HEK293T (cell line): ENCODE measurements at regions not wholly inside any gene's neighbourhood (a gene's known extent, or its start where the extent isn't known, plus 50 kb on each side); places are given as distances from the start of the nearest gene placed in this dataset.
A peak's percentile ranks its signal among the peaks of the same experiment; 100 is the strongest.

Experiments used
- CTCF ChIA-PET: fragments of 350-600 bp; formaldehyde crosslinking; extraction: SDS; loops from one replicate; lab custom pipeline; 2021; ENCODE audit warnings: antibody characterized with exemption, inconsistent platforms; lab: Yijun Ruan, JAX
- POLR2A ChIA-PET: fragments of 350-600 bp; formaldehyde crosslinking; extraction: SDS; loops from one replicate; lab custom pipeline; 2020; ENCODE audit warnings: antibody characterized with exemption, inconsistent platforms; lab: Yijun Ruan, JAX
- DNase-seq: peaks from one replicate; pipeline ENCODE4 v3.0.0; 2012; ENCODE audit warnings: mixed read lengths; ENCODE audit errors: extremely low spot score
- ARNT ChIP-seq: fragments of 450-650 bp; IDR thresholded peaks from 2 replicates; pipeline ENCODE4 v1.6.1; 2017; ENCODE audit warnings: mild to moderate bottlenecking
- BHLHE40 ChIP-seq: fragments of 450-650 bp; IDR thresholded peaks from 2 replicates; pipeline ENCODE4 v1.6.1; 2016; ENCODE audit warnings: mild to moderate bottlenecking, moderate library complexity, borderline replicate concordance
- CTBP1 ChIP-seq: fragments of 450-650 bp; IDR thresholded peaks from 2 replicates; pipeline ENCODE4 v1.6.1; 2016; ENCODE audit warnings: borderline replicate concordance
- ELF4 ChIP-seq: fragments of 450-650 bp; IDR thresholded peaks from 2 replicates; pipeline ENCODE4 v1.6.1; 2017; ENCODE audit warnings: antibody characterized with exemption
- FOXA1 ChIP-seq: fragments of 450-650 bp; IDR thresholded peaks from 2 replicates; pipeline ENCODE4 v1.6.1; 2016; ENCODE audit warnings: mild to moderate bottlenecking
- FOXK2 ChIP-seq: fragments of 450-650 bp; IDR thresholded peaks from 2 replicates; pipeline ENCODE4 v1.6.1; 2016; ENCODE audit warnings: mild to moderate bottlenecking
- FOXM1 ChIP-seq: fragments of 450-650 bp; IDR thresholded peaks from 2 replicates; pipeline ENCODE4 v1.6.1; 2017; ENCODE audit warnings: mild to moderate bottlenecking, borderline replicate concordance
- HDGF ChIP-seq: fragments of 450-650 bp; IDR thresholded peaks from 2 replicates; pipeline ENCODE4 v1.6.1; 2017; ENCODE audit warnings: antibody characterized with exemption, borderline replicate concordance
- L3MBTL2 ChIP-seq: fragments of 450-650 bp; conservative IDR thresholded peaks from 2 replicates; pipeline ENCODE4 v1.6.1; 2016; ENCODE audit warnings: mild to moderate bottlenecking
- LEF1 ChIP-seq: fragments of 450-650 bp; IDR thresholded peaks from 2 replicates; pipeline ENCODE4 v1.6.1; 2017; ENCODE audit warnings: mild to moderate bottlenecking, borderline replicate concordance
- NFRKB ChIP-seq: fragments of 450-650 bp; IDR thresholded peaks from 2 replicates; pipeline ENCODE4 v1.6.1; 2016; ENCODE audit warnings: mild to moderate bottlenecking, moderate library complexity
- SP1 ChIP-seq: fragments of 450-650 bp; IDR thresholded peaks from 2 replicates; pipeline ENCODE4 v1.6.1; 2017
- SUZ12 ChIP-seq: fragments of 450-650 bp; IDR thresholded peaks from 2 replicates; pipeline ENCODE4 v1.6.1; 2016; ENCODE audit warnings: mild to moderate bottlenecking
- TARDBP ChIP-seq: fragments of 450-650 bp; IDR thresholded peaks from 2 replicates; pipeline ENCODE4 v1.6.1; 2016
- ZNF384 ChIP-seq: fragments of 450-650 bp; IDR thresholded peaks from 2 replicates; pipeline ENCODE4 v1.6.1; 2016
- TF ChIP-seq, protein P1 (sequence below): fragments of 450-650 bp; IDR thresholded peaks from 2 replicates; pipeline ENCODE4 v1.6.1; 2016

DNA sequence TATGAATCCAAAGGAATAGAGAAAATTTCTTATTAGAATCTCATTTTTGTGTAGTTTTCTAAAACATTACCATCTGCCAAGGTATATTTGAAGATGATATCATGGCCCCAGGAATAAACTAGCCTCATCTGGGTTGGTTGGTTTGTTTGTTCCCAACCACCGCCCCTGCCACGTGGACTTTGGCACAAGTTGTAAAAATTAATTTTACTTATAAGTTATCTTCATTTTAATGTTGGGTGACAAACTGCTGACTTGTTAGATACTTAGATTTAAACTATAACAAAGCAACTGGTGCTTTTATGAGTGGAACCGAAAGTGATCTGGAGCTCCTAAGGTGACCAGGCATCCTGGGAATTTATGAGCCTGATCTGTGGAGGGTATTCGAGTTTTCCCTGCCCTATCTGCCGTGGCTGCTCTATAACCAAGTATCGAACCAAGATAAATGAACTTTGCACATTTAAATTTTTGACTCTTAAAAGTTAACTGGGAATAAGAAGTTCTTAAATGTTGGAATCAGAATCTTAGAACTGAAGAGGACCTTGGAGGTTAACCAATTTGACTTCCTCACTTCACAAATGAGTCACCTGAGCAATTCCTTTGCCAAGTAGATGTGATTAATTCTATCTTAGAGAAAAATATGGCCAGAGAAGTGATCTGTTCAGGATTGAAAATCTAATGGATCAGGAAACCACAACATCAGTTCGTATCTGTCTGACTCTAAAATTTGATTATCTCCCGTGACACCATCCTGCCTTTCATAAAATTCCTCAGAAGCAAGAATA lies 129.1 kb upstream of the ARHGAP42 start:
- DNase-seq = no peak
- CTCF ChIA-PET = no interaction called here

DNA sequence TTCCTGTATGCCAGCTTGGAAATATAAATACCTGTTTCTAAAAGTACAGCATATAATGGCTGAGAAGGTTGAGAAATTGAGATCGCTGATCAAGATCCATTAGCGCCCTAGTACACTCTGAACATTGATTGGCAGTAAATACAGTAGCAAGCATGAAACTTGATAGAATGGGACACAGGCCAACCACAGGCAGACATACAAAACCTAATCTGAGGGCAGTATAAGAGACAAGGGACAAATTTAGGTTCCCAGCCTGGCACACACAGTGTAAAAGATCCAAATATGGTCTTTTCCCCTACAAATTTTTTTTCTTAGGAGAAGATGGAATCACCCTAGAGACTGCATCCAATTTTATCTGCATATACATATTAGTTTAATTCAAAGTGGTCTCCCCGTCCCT lies 126.5 kb upstream of the ARHGAP42 start:
- no peak for DNase-seq
- CTCF ChIA-PET = interaction anchor here (1.1 kb wide), 1 partner anchor 35 kb away, joined by 3 read pairs; no protein-coding TSS in a partner anchor
- POLR2A ChIA-PET = no interaction called here
- no peak for TF ChIP-seq BHLHE40
- no peak for TF ChIP-seq SP1
- TF ChIP-seq FOXK2 = no peak
- TF ChIP-seq HDGF = no peak

More for the DNA sequence above, 129.1 kb upstream of the ARHGAP42 start:
- POLR2A ChIA-PET = no interaction called here
- no peak for TF ChIP-seq TARDBP
- TF ChIP-seq ZNF384 = no peak
- TF ChIP-seq ARNT = no peak
- no peak for TF ChIP-seq FOXM1
- no peak for TF ChIP-seq SP1
- TF ChIP-seq, protein P1, sequence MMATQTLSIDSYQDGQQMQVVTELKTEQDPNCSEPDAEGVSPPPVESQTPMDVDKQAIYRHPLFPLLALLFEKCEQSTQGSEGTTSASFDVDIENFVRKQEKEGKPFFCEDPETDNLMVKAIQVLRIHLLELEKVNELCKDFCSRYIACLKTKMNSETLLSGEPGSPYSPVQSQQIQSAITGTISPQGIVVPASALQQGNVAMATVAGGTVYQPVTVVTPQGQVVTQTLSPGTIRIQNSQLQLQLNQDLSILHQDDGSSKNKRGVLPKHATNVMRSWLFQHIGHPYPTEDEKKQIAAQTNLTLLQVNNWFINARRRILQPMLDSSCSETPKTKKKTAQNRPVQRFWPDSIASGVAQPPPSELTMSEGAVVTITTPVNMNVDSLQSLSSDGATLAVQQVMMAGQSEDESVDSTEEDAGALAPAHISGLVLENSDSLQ = no peak
- no peak for TF ChIP-seq FOXK2
- TF ChIP-seq NFRKB = no peak
- TF ChIP-seq ELF4 = no peak
- TF ChIP-seq HDGF = no peak
- TF ChIP-seq FOXA1 = no peak
- no peak for TF ChIP-seq L3MBTL2
- TF ChIP-seq LEF1 = no peak

- no peak for DNase-seq
- TF ChIP-seq ARNT = no peak
- TF ChIP-seq ELF4 = no peak
- POLR2A ChIA-PET = no interaction called here
- CTCF ChIA-PET = no interaction called here
These were observed 125.8 kb upstream of the ARHGAP42 start for GRCh38 chr11:100561323-100561722.

GRCh38 chr11:100562128-100562527 lies 125.0 kb upstream of the ARHGAP42 start:
- no peak for TF ChIP-seq ELF4
- no peak for TF ChIP-seq LEF1
- TF ChIP-seq L3MBTL2 = no peak
- TF ChIP-seq CTBP1 = no peak
- TF ChIP-seq, protein P1 = no peak
- no peak for TF ChIP-seq FOXK2
- no peak for TF ChIP-seq BHLHE40
- TF ChIP-seq FOXM1 = no peak
- no peak for TF ChIP-seq TARDBP
- TF ChIP-seq NFRKB = no peak
- no peak for TF ChIP-seq FOXA1
- TF ChIP-seq ARNT = no peak
- TF ChIP-seq ZNF384 = no peak
- TF ChIP-seq SUZ12 = no peak
- TF ChIP-seq HDGF = no peak
- no peak for TF ChIP-seq SP1
- CTCF ChIA-PET = no interaction called here
- POLR2A ChIA-PET = no interaction called here

DNA sequence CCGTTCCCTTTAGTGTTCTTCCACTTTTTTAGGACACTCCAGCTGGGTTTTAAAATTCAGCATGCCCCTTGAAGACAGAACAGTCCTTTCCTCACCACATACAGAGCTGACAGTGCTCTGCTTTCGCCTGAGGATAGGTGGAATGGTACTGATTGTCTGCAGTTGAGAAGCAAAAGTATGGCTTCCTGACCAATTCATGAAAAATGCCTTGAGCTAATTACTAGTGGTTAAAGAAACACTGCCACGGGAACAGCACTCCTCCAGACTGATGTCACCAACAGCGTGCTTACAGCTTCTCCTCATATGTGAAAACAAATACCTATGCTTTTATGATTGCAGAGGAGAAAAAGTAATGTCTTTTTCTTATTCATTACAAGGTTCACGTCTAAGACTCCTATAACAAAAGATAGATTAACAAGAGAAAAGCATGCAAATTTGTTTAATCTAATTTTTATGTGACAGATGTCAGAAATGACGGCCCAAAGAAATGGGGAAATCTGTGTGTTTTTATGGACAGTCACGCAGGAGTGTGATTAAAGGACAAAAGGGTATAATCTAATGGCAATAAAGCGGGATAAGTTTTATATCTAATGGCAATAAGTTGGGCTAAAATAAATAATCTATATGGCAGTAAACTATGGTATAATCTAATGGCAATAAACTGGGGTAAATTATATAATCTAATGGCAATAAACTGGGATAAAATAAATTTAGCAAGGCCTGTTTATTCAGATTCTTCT lies 123.4 kb upstream of the ARHGAP42 start:
- ChIA-PET CTCF (no interaction called here), POLR2A (no interaction called here)
- TF ChIP-seq LEF1 = no peak
- TF ChIP-seq SUZ12 = no peak
- TF ChIP-seq CTBP1 = peak; percentile 16; the same call in 1 of the 2 replicates
- TF ChIP-seq HDGF = no peak
- 0 out of 2 replicates have a peak, but pooled peaks have one; percentile 37 for TF ChIP-seq ARNT
- TF ChIP-seq SP1 = no peak
- TF ChIP-seq NFRKB = no peak
- no peak for TF ChIP-seq L3MBTL2
- TF ChIP-seq, protein P1 = 0 out of 2 replicates have a peak, but pooled peaks have one; percentile 23
- TF ChIP-seq FOXA1 = no peak
- no peak for TF ChIP-seq BHLHE40
- TF ChIP-seq ELF4 = no peak
- TF ChIP-seq FOXK2 = no peak
- no peak for TF ChIP-seq FOXM1
- TF ChIP-seq ZNF384 = no peak
- no peak for TF ChIP-seq TARDBP
- DNase-seq = no peak

More at GRCh38 chr11:100562128-100562527, 125.0 kb upstream of the ARHGAP42 start:
- no peak for DNase-seq
